ENCODE measurements at regions not wholly inside any gene's neighbourhood (a gene's known extent, or its start where the extent isn't known, plus 50 kb on each side); places are given as distances from the start of the nearest gene placed in this dataset.

DNA sequence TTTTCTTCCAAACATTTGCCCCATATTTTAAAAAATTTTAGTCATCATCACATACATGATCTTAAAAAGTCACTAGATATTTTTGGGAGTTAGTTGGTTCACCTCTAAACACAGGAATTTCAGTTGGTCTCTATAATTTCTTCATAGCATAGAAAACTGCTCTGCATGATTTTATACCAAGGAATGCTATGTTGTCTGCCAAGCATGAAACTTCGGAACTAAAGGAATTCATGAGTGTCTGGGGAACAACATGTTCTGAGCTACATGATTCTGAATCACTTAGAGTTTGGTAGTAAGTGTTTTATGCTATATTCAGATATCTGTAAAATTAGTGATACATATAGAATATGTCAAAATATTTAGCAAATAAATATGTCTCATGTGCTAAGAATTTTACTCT is 957.8 kb downstream of the GATA3 start:
- Mint-ChIP-seq H3K9me3 (peaks cover 0 to 2% (median 0%) of the 10 kb centered on the region in 9 donors), H3K27me3 (peaks cover 0 to 4% (median 1%) of the 10 kb centered on the region in 5 donors), H3K4me1 (peaks cover 22 to 37% (median 33%) of the 10 kb centered on the region in 4 donors), H3K27ac (peak overlapping the region in 1 of 10 donors; percentile 68), H3K4me3 (peak overlapping the region in 1 of 10 donors; percentile 43), H3K36me3 (no peaks in the 10 kb centered on the region)
- DNase-seq, result no peak
- POLR2A ChIA-PET, result no interaction called here
- no peak for ATAC-seq

DNA sequence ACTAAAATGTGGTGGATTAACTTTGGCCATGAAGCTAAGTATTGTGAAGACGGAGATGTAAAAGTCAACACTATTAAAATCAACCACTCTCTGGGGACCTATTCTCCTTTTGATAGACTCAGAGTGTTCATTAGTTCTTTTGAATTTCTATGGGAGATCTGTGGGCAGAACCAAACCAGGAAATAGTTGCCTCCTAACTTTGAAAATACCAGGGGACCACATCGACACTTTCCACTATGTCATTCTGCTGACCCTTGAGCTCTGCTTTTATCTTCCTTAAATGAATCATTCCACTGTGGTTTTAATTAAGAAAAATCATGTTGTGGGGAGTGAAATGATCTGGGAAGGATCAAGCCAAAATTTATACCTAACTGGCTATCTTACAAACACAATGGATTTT is 960.5 kb downstream of the GATA3 start:
- H3K9me3 Mint-ChIP-seq, result peaks cover 0 to 2% (median 0%) of the 10 kb centered on the region in 9 donors
- POLR2A ChIA-PET, result no interaction called here

DNA sequence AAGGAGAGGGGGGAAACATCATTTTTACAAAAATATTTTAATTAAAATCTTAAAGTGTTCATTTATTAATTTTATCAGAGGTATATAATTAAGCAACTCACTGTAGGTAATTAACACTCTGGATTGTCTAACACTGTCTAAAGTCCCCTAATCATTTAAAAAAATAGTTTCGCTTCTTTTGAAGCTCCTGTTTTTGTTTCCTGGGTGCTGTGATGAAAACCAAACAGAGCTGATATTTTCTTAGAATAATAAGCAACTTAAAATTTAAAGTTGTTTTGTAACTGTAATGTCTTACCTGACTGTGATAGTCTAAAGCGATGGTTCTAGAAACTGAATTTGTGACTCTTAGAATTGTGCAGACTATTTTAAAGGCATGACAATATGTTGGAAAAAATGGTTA is 961.0 kb downstream of the GATA3 start:
- peak overlapping the region in 2 of 10 donors; percentile 69 to 93 for H3K27ac Mint-ChIP-seq
- peak overlapping the region in 1 of 10 donors; percentile 88 for H3K4me3 Mint-ChIP-seq

More for the DNA sequence above, 960.5 kb downstream of the GATA3 start:
- Mint-ChIP-seq H3K27me3 (peaks cover 0 to 4% (median 1%) of the 10 kb centered on the region in 5 donors), H3K36me3 (no peaks in the 10 kb centered on the region), H3K4me1 (peaks cover 8 to 13% (median 10%) of the 10 kb centered on the region in 4 donors), H3K27ac (peak overlapping the region in 3 of 10 donors; percentile 44 to 93 (median 69)), H3K4me3 (peak overlapping the region in 2 of 10 donors; percentile 7 to 78)
- ATAC-seq (no peak), DNase-seq (no peak)

DNA sequence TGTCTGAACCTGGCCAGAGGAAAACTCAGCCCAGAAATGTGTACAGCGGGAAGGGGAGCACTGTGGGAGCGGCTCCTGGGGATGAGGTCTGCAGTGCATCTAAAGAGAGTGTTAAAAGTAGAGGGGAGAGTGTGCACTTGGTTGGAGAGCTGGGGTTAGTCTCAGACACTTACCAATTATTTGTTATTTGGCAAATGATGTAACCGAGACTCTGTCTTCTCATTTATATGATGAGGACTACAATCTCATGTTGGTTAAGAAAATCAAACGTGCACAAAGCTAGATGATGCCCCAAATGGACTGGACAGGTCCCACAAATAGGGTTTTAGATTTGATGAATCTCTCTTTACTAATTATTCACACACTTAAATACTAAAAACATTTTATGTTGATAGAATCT is 962.4 kb downstream of the GATA3 start:
- Mint-ChIP-seq H3K9me3 (peaks cover 0 to 2% (median 0%) of the 10 kb centered on the region in 9 donors), H3K4me1 (peaks cover 2 to 6% (median 5%) of the 10 kb centered on the region in 4 donors), H3K4me3 (peak overlapping the region in 2 of 10 donors; percentile 76 to 88), H3K27ac (peak overlapping the region in 2 of 10 donors; percentile 76 to 93), H3K27me3 (peaks cover 0 to 4% (median 0%) of the 10 kb centered on the region in 5 donors), H3K36me3 (no peaks in the 10 kb centered on the region)
- DNase-seq, result no peak
- ATAC-seq, result no peak
- POLR2A ChIA-PET, result no interaction called here

More for the DNA sequence above, 961.0 kb downstream of the GATA3 start:
- Mint-ChIP-seq H3K9me3 (peaks cover 0 to 2% (median 0%) of the 10 kb centered on the region in 9 donors), H3K27me3 (peaks cover 0 to 4% (median 0%) of the 10 kb centered on the region in 5 donors), H3K36me3 (no peaks in the 10 kb centered on the region), H3K4me1 (peaks cover 4 to 11% (median 6%) of the 10 kb centered on the region in 4 donors)
- no peak for ATAC-seq
- POLR2A ChIA-PET, result no interaction called here
- no peak for DNase-seq

DNA sequence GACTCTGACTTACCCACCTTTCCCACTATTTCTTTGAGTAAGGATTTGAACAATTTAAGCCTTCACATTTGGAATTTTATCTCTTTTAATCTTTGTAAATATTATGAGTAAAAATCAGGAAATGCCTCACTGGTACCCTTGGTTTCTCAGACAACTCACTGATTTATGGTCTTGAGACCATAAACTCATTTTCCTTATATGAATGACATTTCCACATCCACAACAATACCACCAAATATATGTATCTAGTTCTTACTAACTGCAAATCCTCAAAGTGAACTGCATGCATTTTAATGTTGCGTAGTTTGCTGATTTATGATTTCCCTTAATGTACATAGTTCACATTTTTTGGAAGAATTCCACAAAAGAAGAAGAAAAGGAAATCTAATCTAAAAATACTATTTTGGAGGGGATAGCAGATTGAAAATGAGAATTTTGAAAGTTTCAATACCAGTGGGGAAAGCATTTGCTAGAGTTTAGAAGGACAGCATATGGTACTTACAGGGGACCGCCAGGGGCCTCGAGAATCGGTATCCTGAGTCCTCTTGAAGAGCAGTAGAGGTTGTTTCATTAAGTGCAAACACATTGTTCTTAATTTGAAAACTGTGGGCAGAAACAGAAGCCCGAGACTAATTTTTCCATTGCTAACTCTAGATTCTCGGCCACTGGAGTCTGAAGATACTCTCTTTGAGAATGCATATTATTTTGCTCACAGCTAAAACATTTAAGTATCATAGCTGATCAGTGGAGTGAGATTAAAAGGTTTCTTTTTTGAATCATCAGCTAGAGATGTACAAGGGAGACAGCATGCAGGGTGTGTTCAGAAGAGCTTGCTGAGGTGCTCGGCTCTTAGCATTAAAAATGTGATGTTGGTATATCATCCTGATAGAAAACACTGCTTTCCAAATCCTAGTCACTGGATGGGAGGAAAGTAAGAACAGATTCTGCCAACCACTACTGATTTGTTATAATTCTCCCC is 964.0 kb downstream of the GATA3 start:
- peak overlapping the region in 2 of 10 donors; percentile 21 to 88 for H3K4me3 Mint-ChIP-seq
- H3K36me3 Mint-ChIP-seq, result no peaks in the 10 kb centered on the region
- peaks cover 2 to 6% (median 6%) of the 10 kb centered on the region in 4 donors for H3K4me1 Mint-ChIP-seq
- ATAC-seq (no peak), DNase-seq (no peak)
- H3K27ac Mint-ChIP-seq, result peak overlapping the region in 2 of 10 donors; percentile 59 to 89
- peaks cover 0 to 2% (median 0%) of the 10 kb centered on the region in 9 donors for H3K9me3 Mint-ChIP-seq
- peaks cover 0 to 4% (median 0%) of the 10 kb centered on the region in 5 donors for H3K27me3 Mint-ChIP-seq
- POLR2A ChIA-PET, result interaction anchor here (2.8 kb wide), 1 partner anchor 8 kb away, joined by 8 read pairs; no protein-coding TSS in a partner anchor

DNA sequence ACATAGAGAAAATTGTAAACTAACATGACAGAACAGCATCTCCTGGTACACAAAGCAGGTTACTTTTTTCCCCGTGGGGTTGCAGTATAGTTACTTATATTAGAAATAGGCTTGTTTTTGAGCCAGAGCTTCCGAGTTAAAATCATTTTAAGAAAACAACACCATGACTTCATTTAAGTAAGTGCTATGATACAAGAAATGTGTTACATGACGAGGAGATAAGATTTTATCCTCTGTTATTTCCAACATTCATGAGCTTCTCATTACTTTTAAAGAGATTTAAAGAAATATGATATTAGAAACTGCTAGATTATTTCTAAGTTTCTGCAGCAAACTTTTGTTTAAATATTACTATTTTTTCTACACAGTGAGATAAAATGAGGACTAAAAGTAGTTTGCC is 968.7 kb downstream of the GATA3 start:
- peaks cover 0 to 6% (median 1%) of the 10 kb centered on the region in 4 donors for H3K4me1 Mint-ChIP-seq
- H3K4me3 Mint-ChIP-seq, result no peak overlapping the region
- ATAC-seq (no peak), DNase-seq (no peak)
- H3K36me3 Mint-ChIP-seq, result peaks cover 0 to 2% (median 0%) of the 10 kb centered on the region in 3 donors
- H3K27me3 Mint-ChIP-seq, result peaks cover 0 to 2% (median 0%) of the 10 kb centered on the region in 5 donors
- POLR2A ChIA-PET, result no interaction called here
- H3K27ac Mint-ChIP-seq, result peak overlapping the region in 1 of 10 donors; percentile 64
- H3K9me3 Mint-ChIP-seq, result no peaks in the 10 kb centered on the region

DNA sequence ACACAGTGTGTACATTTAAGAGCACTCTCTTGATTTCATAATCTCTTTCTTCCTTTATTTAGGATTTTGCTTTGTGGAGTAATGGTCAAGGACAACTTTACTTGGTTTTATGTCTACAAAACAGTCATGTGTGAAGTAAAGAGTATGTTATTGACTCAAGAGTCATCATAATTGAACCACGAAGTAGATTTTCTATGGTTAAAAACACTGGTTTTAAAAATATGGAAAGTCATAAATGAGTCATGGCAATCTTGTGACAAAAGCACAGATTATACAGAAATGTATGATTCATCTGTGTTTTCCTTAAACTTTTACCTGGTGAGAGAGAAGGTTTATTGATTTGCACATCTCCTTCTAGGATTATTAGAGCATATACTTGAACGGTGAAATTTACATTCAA is 969.7 kb downstream of the GATA3 start:
- no peak for DNase-seq
- peak overlapping the region in 1 of 10 donors; percentile 52 for H3K4me3 Mint-ChIP-seq
- peaks cover 0 to 6% (median 1%) of the 10 kb centered on the region in 4 donors for H3K4me1 Mint-ChIP-seq
- peaks cover 0 to 2% (median 0%) of the 10 kb centered on the region in 3 donors for H3K36me3 Mint-ChIP-seq
- ATAC-seq, result no peak
- H3K27ac Mint-ChIP-seq, result peak overlapping the region in 1 of 10 donors; percentile 91
- peaks cover 0 to 2% (median 0%) of the 10 kb centered on the region in 5 donors for H3K27me3 Mint-ChIP-seq
- POLR2A ChIA-PET, result no interaction called here
- H3K9me3 Mint-ChIP-seq, result no peaks in the 10 kb centered on the region

DNA sequence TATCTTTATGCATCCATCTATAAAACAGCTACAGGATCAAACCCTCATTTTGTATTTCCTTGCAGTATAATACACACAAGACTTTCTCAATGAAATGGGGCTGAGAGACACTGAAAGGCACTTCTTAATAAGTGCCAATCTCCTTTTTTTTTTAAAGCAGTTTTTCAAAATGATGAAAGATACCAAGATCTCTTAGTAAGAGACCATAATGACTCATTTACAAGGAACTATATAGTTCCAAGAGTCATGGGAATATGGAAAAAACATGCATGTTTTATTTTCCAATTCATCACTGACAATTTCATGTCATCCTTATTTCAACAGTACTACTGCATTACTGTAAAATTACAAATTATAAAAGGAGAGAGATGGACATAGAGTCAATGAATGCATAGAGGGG is 973.7 kb downstream of the GATA3 start:
- DNase-seq (no peak), ATAC-seq (no peak)
- POLR2A ChIA-PET, result no interaction called here
- Mint-ChIP-seq H3K36me3 (peaks cover 0 to 2% (median 0%) of the 10 kb centered on the region in 3 donors), H3K27me3 (peaks cover 0 to 2% (median 0%) of the 10 kb centered on the region in 5 donors), H3K9me3 (peaks cover 0 to 2% (median 0%) of the 10 kb centered on the region in 9 donors), H3K4me3 (no peak overlapping the region), H3K4me1 (no peaks in the 10 kb centered on the region), H3K27ac (no peak overlapping the region)

DNA sequence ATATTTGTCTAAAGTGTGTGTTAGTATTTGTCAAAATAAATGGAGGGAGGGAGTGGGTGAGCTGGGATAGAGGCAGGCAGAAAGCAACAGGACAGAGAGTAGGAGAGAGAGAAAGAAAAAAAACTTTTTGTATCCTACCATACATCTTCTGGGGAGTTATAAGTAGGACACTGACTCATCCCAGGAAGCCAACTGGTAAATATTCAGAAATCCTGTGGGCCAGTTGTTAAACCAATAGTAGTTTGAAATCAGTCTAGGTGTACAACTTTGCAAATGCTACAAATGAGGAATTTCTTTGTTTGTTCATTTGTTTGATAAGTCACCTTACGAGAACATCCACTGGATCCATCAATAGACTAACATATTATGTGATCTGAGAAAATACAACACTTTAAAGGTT is 980.9 kb downstream of the GATA3 start:
- Mint-ChIP-seq H3K36me3 (peaks cover 0 to 14% (median 14%) of the 10 kb centered on the region in 3 donors), H3K27ac (no peak overlapping the region), H3K9me3 (peaks cover 3 to 23% (median 12%) of the 10 kb centered on the region in 9 donors), H3K4me1 (peaks cover 0 to 1% (median 0%) of the 10 kb centered on the region in 4 donors), H3K27me3 (no peaks in the 10 kb centered on the region), H3K4me3 (no peak overlapping the region)
- ATAC-seq, result no peak
- DNase-seq, result no peak
- POLR2A ChIA-PET, result no interaction called here

DNA sequence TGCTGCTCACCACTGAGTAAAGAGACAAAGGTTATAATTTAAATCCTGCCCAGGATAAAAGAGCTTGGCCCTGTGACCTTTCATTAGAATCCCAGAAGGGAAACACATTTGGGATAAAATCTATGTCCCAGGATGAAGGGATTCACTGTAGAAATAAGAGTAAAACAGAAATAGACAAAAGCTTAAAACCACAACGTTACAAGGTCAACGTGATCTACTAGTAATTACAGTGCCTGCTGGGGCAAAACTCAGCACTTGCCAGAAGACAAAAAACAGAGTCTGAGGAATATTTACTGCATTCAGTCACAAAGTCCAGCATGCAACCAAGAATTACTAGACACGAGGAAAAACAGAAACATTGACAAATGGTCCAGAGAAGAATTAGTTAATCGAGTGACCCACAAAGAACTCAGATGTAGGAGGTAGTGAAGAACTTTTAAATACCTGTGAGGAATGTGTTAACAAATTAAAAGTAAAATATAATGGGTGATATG is 982.3 kb downstream of the GATA3 start:
- ATAC-seq (no peak), DNase-seq (no peak)
- Mint-ChIP-seq H3K4me1 (peaks cover 0 to 1% (median 0%) of the 10 kb centered on the region in 4 donors), H3K4me3 (no peak overlapping the region), H3K27me3 (no peaks in the 10 kb centered on the region), H3K9me3 (peaks cover 3 to 23% (median 12%) of the 10 kb centered on the region in 9 donors), H3K36me3 (peaks cover 0 to 14% (median 14%) of the 10 kb centered on the region in 3 donors), H3K27ac (no peak overlapping the region)
- POLR2A ChIA-PET, result no interaction called here

DNA sequence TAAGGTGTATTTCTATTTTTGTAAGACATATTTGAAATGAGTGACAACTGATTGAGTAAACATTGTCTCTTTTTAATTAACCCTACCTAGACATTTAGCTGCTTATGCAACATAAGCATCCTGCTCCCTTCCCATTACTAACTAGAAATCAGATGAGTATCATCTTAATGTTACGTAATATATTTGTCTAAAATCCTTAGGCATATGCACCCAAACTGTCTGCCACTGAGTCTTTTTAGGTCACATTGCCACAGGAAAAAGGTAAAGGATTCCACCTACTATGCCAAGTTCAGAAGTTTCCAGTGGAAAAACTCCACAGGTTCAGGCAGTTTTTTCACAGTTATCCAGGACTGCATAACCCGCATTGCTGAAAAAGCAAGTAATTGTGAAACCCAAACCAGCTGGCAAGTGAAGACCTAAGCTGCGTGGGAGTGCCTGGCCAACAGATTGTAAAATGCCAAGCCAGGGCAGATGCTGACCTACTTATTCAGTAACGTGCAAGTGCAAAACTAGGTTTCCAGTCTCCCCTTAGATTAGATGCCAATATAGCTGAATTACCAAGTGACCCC is 983.7 kb downstream of the GATA3 start:
- Mint-ChIP-seq H3K27me3 (no peaks in the 10 kb centered on the region), H3K27ac (no peak overlapping the region), H3K9me3 (peaks cover 2 to 23% (median 12%) of the 10 kb centered on the region in 9 donors), H3K4me1 (peaks cover 0 to 1% (median 0%) of the 10 kb centered on the region in 4 donors), H3K36me3 (peaks cover 0 to 14% (median 14%) of the 10 kb centered on the region in 3 donors), H3K4me3 (no peak overlapping the region)
- ATAC-seq (no peak), DNase-seq (no peak)
- POLR2A ChIA-PET, result no interaction called here

DNA sequence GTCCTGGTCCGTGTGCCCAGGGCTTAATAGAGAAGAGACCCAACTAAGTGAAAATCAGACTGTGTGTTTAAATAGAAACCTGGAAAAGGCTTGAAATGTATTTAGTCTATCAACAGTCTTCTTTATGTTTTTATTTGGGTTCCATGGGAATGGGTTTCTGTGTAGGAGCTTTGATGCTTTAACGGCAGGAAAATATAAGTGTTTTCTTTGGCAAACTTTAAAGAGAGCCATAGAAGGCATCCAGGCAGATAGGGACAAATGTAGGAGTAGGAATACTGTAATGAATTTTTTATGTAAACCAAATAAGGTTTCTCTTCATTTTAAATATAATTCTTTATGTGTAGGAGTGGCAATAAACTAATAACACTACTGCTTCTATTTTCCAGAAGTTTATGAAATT is 989.0 kb downstream of the GATA3 start:
- Mint-ChIP-seq H3K4me1 (no peaks in the 10 kb centered on the region), H3K27ac (no peak overlapping the region), H3K4me3 (no peak overlapping the region), H3K27me3 (peaks cover 0 to 1% (median 0%) of the 10 kb centered on the region in 5 donors), H3K36me3 (peaks cover 0 to 7% (median 6%) of the 10 kb centered on the region in 3 donors), H3K9me3 (peaks cover 0 to 10% (median 5%) of the 10 kb centered on the region in 9 donors)
- no peak for ATAC-seq
- POLR2A ChIA-PET, result no interaction called here
- DNase-seq, result no peak

All from naive thymus-derived CD8-positive, alpha-beta T cell (primary cell).